Breast epithelium (tissue), 4 donors: ENCODE measurements at regions not wholly inside any gene's neighbourhood (a gene's known extent, or its start where the extent isn't known, plus 50 kb on each side); places are given as distances from the start of the nearest gene placed in this dataset.

Experiments
- DNase-seq, 2 donors: peaks; one replicate each; pipeline ENCODE4 v3.0.0-alpha.2; 2019; ENCODE audit warnings: low spot score in 2 of 2
- H3K27ac ChIP-seq, 2 donors: fragments of 200-600 bp; sonication (generic) in 1 of 2; one replicate each; pipeline ENCODE4 v1.5.1; 2016 to 2019; ENCODE audit warnings: mild to moderate bottlenecking in 1 of 2
- H3K27me3 ChIP-seq, 2 donors: fragments of 200-600 bp; sonication (generic) in 1 of 2; one replicate each; pipeline versions ENCODE4 v1.5.1 to v1.6.0; 2017 to 2019; ENCODE audit warnings: control low read depth in 1 of 2, mild to moderate bottlenecking in 1 of 2
- H3K36me3 ChIP-seq: fragments of 200-600 bp; one replicate; pipeline ENCODE4 v1.5.1; 2019
- H3K4me1 ChIP-seq, 2 donors: fragments of 200-600 bp; sonication (generic); one replicate each; pipeline ENCODE4 v1.5.1; 2016 to 2019; ENCODE audit warnings: control low read depth in 1 of 2
- H3K4me3 ChIP-seq, 3 donors: fragments of 200-600 bp; sonication (generic); 1 replicate in 2 of 3; 2 replicates in 1 of 3; pipeline ENCODE4 v1.5.1; 2016 to 2019; ENCODE audit warnings: mild to moderate bottlenecking in 3 of 3, moderate library complexity in 2 of 3
- H3K9me3 ChIP-seq, 2 donors: fragments of 200-600 bp; sonication (generic) in 1 of 2; one replicate each; pipeline ENCODE4 v1.5.1; 2016 to 2019; ENCODE audit warnings: control low read depth in 1 of 2
- POLR2A ChIP-seq: fragments of 450-650 bp; IDR thresholded peaks from one replicate; pipeline ENCODE4 v1.6.1; 2016; ENCODE audit warnings: antibody characterized with exemption, mild to moderate bottlenecking, moderate library complexity
- POLR2AphosphoS5 ChIP-seq, 3 donors: sonication (generic); formaldehyde crosslinking; IDR thresholded peaks; one replicate each; pipeline ENCODE4 v1.6.1; 2017; ENCODE audit warnings: antibody characterized with exemption in 3 of 3
- intact Hi-C: fragments of 100-400 bp; cut with DNase I; formaldehyde crosslinking; loops from one replicate; pipeline ENCODE4 v1.15.1; 2023; ENCODE audit warnings: low total_unique reads
- TF ChIP-seq, protein P1 (sequence below), 3 donors: fragments of 450-650 bp; IDR thresholded peaks; one replicate each; pipeline ENCODE4 v1.5.1; 2016 to 2017; ENCODE audit warnings: antibody characterized with exemption in 3 of 3, mild to moderate bottlenecking in 3 of 3, moderate library complexity in 3 of 3

DNA sequence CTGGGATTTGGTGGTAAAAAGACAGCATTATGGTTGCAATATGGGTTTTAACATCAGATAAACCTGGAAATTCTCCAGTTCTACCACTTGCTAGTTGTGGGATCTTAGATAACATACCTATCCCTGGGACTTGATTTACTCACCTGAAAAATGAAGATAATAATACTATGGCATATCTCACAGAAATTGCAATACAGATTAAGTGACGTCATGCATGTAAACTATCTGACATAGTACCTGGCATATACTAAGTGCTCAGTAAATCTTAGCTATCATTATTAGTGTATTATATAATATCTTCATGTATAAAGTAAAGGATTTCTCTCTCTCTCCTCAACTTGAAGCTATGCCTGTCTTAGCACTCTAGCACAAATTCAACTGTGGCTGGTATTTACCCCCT is 192.5 kb downstream of the PCDH19 start:
- peaks cover 0 to 4% of the 10 kb centered on the region in 2 donors for H3K9me3 ChIP-seq
- TF ChIP-seq, protein P1, sequence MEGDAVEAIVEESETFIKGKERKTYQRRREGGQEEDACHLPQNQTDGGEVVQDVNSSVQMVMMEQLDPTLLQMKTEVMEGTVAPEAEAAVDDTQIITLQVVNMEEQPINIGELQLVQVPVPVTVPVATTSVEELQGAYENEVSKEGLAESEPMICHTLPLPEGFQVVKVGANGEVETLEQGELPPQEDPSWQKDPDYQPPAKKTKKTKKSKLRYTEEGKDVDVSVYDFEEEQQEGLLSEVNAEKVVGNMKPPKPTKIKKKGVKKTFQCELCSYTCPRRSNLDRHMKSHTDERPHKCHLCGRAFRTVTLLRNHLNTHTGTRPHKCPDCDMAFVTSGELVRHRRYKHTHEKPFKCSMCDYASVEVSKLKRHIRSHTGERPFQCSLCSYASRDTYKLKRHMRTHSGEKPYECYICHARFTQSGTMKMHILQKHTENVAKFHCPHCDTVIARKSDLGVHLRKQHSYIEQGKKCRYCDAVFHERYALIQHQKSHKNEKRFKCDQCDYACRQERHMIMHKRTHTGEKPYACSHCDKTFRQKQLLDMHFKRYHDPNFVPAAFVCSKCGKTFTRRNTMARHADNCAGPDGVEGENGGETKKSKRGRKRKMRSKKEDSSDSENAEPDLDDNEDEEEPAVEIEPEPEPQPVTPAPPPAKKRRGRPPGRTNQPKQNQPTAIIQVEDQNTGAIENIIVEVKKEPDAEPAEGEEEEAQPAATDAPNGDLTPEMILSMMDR (IDR thresholded peaks at IDR 0.05) = no peak
- TF ChIP-seq POLR2A = no peak
- no peak overlapping the region for H3K4me3 ChIP-seq
- intact Hi-C loops = no loop called here
- no peaks in the 10 kb centered on the region for H3K4me1 ChIP-seq
- H3K27me3 ChIP-seq = peaks cover 0 to 60% of the 10 kb centered on the region in 2 donors
- no peaks in the 10 kb centered on the region for H3K36me3 ChIP-seq
- H3K27ac ChIP-seq = no peak overlapping the region
- DNase-seq = no peak

DNA sequence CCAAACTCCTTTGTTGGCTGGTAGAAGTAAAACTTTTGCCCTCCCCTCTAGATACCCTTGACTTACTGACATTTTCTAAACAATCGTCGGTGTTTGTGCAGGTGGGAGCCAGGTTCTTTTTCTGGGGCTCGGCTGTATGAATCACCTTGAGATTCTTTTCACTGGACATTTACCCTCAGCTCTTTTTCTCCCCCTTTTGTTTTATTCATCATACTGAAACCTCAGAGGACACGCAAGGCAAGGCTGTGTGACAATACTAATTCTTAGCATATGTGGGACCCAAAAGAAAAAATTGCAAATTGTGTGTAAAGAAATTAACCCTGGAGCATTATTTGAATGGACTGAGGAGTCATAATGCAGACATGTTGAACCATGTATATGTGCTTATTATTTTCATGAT is 194.0 kb downstream of the PCDH19 start:
- intact Hi-C loops = no loop called here
- Histone ChIP-seq H3K27ac (no peak overlapping the region), H3K4me3 (no peak overlapping the region), H3K36me3 (no peaks in the 10 kb centered on the region), H3K27me3 (peaks cover 0 to 54% of the 10 kb centered on the region in 2 donors), H3K4me1 (no peaks in the 10 kb centered on the region), H3K9me3 (peaks cover 0 to 4% of the 10 kb centered on the region in 2 donors)
- no peak for DNase-seq
- TF ChIP-seq, protein P1 (IDR thresholded peaks at IDR 0.05) = no peak
- no peak for TF ChIP-seq POLR2AphosphoS5 (IDR thresholded peaks at IDR 0.05)
- no peak for TF ChIP-seq POLR2A

DNA sequence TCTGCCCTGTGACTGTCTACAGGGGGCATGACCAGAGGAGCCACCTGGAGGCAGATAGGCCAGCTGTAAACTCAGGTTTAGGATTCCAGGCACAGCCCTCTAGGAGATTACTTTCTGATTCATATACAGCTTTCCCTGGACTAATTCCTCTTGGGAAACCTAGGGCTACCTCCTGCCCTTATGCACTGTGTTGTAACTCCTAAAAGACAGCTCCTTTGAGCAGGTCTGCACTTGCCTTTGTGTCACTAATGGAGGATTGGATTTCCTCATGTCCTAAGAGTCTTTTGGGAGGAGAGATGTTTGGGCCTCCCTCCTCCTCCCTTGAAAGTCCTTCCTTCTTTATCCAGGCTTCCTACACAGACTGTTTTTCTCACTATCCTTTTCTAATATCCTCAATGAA is 202.0 kb downstream of the PCDH19 start:
- intact Hi-C loops = no loop called here
- Histone ChIP-seq H3K4me3 (no peak overlapping the region), H3K27ac (no peak overlapping the region), H3K36me3 (no peaks in the 10 kb centered on the region), H3K27me3 (peaks cover 0 to 27% of the 10 kb centered on the region in 2 donors), H3K4me1 (no peaks in the 10 kb centered on the region), H3K9me3 (peaks cover 0 to 17% of the 10 kb centered on the region in 2 donors)
- TF ChIP-seq POLR2AphosphoS5 (IDR thresholded peaks at IDR 0.05) (no peak), POLR2A (no peak)
- TF ChIP-seq, protein P1 (IDR thresholded peaks at IDR 0.05) = no peak
- no peak for DNase-seq

DNA sequence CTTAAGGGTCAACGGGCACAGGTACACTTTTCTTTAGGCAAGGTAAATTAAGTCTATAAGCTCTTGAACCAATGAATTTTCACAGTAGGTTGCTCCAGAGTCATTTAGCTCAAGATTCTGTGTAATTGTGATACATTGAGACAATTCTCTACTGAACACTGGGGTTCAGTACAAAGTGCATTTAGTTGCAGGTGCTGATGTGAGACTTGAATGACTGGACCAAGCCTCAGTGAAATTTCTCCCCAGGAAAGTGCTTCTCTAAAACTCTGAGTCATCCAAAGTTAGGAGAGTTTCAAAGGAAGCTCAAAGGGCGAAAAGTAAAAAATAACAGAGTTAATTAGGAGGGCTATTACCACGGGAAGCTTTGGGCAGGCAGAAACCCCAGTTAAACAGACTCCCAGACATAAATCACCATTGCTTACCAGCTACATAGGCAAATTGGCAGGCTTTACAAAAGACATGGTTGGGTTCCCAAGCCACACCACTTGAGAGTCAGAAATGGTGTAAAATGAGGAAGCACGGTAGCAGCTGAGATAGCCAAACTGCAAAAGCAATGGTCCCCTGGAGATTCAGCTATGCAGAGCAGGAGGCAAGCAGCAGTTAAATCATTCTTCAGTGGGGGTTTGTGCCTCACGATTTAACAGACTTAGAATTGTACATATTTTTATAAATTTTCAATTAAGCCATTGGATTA is 202.6 kb downstream of the PCDH19 start:
- Histone ChIP-seq H3K27ac (no peak overlapping the region), H3K27me3 (peaks cover 0 to 23% of the 10 kb centered on the region in 2 donors), H3K4me1 (no peaks in the 10 kb centered on the region), H3K9me3 (peaks cover 0 to 13% of the 10 kb centered on the region in 2 donors), H3K4me3 (no peak overlapping the region), H3K36me3 (no peaks in the 10 kb centered on the region)
- no peak for TF ChIP-seq POLR2A
- no peak for TF ChIP-seq POLR2AphosphoS5 (IDR thresholded peaks at IDR 0.05)
- TF ChIP-seq, protein P1 (IDR thresholded peaks at IDR 0.05) = no peak
- no peak for DNase-seq
- intact Hi-C loops = no loop called here

DNA sequence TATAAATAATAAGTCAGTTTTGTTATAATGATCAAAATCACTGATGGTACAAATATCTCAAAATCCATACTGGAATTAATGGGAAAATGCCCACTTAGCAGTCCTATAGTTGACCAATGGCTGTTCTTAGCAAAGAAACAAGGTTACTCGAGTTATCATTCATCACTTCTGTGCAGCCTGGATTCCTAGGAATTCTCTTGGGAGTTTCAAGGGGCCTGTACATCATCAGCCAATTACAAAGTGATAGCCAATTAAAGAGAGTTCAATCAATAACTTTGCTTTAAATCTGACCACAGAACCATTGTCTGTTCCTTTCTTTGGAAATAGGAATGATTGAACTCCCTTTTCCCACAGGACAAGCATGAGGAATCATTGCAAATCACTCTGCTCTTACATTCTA is 205.5 kb downstream of the PCDH19 start:
- Histone ChIP-seq H3K4me1 (no peaks in the 10 kb centered on the region), H3K4me3 (no peak overlapping the region), H3K27ac (no peak overlapping the region), H3K27me3 (peaks cover 0 to 32% of the 10 kb centered on the region in 2 donors), H3K9me3 (peaks cover 0 to 8% of the 10 kb centered on the region in 2 donors), H3K36me3 (no peaks in the 10 kb centered on the region)
- intact Hi-C loops = no loop called here
- TF ChIP-seq POLR2A = no peak
- TF ChIP-seq, protein P1 (IDR thresholded peaks at IDR 0.05) = no peak
- no peak for TF ChIP-seq POLR2AphosphoS5 (IDR thresholded peaks at IDR 0.05)
- no peak for DNase-seq
